H54 (cell line): ENCODE measurements at regions not wholly inside any gene's neighbourhood (a gene's known extent, or its start where the extent isn't known, plus 50 kb on each side); places are given as distances from the start of the nearest gene placed in this dataset.
A peak's percentile ranks its signal among the peaks of the same experiment; 100 is the strongest.
"Not testable (repeated sequence)": the region's sequence is repeated elsewhere in the genome, so short reads cannot be mapped to it uniquely, and the experiment has no call there.

Experiments used
- DNase-seq: peaks from one replicate; pipeline ENCODE4 v3.0.0; 2011; ENCODE audit warnings: low spot score, mixed read lengths; ENCODE audit not compliant: insufficient read length
- FAIRE-seq: peaks from 3 replicates; lab custom pipeline; 2011; peaks lifted over from hg19 to GRCh38; lab: Jason Lieb, UNC
- POLR2A ChIP-seq: IDR thresholded peaks from 2 replicates; pipeline ENCODE4 v1.6.1; 2011; ENCODE audit warnings: low read depth, mild to moderate bottlenecking, low read length

DNA sequence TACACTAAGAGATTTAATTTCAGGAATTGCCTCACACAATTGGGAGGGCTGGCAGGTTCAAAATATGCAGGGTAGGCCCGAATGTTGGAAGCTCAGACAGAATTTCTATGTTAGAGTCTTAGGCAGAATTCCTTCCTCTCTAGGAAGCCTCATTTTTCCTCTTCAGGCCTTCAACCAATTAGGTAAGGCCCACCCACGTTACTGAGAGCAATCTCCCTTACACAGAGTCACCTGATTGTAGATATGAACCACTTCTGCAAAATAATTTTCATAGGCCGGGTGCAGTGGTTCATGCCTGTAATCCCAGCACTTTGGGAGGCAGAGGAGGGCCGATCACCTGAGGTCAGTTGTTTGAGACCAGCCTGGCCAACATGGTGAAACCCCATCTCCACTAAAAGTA lies 50.2 kb upstream of the HIVEP1 start:
- TF ChIP-seq POLR2A, result no peak
- DNase-seq (no peak), FAIRE-seq (no peak)

DNA sequence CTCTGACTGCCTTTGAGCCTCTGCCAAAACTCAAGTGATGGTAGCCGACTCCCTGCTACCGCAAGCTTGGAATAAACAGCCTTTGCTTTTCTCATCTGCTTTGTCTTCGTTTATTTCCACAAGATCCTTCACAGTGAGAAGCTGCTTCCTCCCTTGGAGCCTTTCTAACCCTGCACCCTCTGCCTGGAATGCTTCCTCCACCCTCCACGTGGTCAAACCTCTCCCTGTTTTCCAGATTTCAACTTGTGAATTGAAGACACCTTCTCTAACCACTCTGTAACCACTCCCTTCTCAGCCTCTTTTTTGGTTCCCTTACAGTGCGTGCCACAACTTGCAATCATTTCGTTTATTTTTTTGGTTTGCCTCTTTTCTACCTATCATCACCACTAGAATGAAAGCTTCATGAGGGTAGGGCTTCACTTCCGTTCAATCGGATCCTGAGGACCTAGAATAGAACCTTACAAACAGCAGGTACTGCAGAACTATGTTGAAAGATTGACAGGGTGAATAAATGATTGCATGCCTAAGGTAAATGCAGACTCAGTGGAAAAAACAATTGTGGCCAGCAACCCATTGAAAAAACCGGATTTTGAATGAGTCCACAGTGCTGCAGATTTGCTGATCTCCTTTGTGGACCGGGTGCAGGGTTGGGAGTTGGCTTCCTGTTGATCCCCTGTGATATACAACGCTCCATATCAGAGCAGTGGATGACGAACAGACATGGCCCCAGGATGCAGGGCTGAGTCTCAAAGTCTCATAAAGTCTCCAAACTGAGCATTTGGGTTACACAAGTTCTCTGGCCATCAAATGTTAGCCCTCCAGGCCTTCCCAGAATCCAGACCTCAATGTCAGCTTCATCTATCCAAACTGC lies 51.0 kb upstream of the HIVEP1 start:
- DNase-seq (no peak), FAIRE-seq (no peak)
- TF ChIP-seq POLR2A, result no peak

DNA sequence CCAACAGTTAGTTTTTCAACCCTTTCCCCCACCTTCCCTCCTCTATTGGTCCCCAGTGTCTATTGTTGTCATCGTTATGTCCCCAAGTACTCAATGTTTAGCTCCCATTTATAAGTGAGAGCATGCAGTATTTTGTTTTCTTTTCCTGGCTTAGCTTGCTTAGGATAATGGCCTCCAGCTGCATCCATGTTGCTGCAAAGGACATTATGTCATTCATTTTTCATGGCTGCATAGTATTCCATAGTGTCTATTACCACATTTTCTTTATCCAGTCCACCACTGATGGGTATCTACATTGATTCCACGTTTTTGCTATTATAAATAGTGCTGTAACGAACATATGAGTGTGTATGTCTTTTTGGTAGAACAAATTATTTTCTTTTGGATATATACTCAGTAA lies 55.3 kb upstream of the HIVEP1 start:
- FAIRE-seq, result no peak
- DNase-seq, result no peak
- no peak for TF ChIP-seq POLR2A

DNA sequence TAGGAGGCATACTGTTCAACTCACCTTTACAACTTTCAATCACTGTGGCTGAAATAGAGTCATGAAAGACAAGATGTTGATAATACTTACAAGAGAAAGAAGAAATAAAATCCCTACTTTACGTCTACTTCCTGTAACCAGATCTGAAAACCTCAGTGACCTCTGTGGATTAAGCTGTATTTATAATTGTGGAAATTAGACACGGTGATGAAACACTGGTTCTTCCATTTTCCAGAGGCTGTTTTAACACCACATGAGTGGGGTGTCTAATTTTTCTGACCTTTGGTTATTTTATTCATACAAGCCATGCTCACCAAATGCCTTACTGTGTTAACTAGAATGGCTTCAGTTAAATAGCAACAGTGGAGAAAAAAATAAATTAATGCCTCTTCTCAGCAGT lies 58.5 kb upstream of the HIVEP1 start:
- FAIRE-seq, result peak; percentile 57
- TF ChIP-seq POLR2A, result no peak
- DNase-seq, result no peak

DNA sequence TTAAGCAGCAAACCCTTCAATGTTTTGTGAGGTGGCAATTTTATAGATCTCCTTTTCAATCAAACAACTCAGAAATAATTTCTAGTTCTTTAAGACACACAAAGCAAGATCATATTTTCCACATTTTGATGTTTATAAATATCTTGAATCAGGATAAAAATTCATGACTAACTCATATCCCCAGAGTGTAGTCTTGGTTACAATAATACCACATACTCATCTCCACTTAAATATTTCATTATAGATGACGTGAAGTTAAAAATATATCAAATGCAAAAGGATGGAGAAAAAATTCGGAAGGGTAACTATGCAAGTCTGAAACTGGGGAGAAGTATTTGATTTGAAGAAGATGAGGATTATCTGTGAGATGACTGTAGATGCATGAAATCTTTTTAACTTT lies 59.8 kb upstream of the HIVEP1 start:
- DNase-seq, result no peak
- no peak for TF ChIP-seq POLR2A
- no peak for FAIRE-seq

DNA sequence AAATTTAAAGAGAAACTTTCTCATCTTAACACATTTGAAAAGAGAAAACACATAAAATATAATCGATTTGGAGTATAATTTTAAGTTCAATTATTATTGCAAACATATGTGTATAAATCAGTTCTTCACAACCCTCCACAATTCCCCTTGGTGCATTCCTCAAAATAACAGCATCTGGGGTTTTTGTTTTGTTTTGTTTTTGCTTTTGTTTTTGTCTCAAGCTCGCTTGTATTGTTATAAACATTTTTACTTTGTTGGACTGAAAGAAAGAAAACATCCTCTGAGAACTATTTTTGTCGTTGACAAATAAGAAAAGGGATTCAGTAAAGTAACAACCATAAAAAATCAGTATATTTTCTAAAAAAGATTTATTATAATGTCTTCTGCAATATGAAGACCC lies 60.2 kb upstream of the HIVEP1 start:
- no peak for FAIRE-seq
- no peak for TF ChIP-seq POLR2A
- DNase-seq, result no peak

DNA sequence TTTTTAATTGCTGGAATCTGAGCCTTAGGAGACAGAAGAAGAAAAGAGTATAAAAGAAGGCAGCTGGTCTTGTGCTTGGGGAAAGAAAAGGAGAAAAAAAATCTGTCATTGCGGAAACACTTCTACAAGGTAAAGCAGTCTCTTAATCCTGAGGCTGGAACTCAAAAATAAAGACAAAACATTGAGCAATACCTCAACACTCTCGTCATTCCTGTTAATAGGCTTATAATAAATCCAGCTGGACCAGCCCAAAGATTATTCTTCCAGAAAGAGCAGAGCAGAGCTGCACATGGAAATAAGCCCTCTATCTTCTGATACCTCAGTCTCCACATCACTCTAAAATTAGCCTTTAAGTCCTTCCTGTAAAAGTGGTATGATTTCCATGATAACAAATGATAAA lies 62.0 kb upstream of the HIVEP1 start:
- no peak for FAIRE-seq
- no peak for DNase-seq
- TF ChIP-seq POLR2A, result no peak

DNA sequence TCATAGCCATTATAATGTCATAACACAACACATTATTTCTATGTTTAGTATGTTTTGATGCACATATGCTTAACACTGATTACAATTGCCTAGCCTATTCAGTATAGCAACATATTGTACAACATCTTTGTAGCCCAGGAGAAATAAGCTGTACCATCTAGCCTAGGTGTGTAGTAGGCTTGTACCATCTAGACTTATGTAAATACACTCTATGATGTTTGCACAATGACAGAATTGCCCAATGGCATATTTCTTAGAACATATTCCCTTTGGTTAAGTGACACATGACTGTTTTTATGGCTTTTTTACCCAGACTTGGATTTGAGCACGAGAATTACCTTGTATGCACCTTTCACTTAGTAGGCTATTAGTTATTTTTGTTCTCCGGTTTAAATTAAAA lies 64.5 kb upstream of the HIVEP1 start:
- FAIRE-seq (peak; percentile 62), DNase-seq (no peak)
- no peak for TF ChIP-seq POLR2A

DNA sequence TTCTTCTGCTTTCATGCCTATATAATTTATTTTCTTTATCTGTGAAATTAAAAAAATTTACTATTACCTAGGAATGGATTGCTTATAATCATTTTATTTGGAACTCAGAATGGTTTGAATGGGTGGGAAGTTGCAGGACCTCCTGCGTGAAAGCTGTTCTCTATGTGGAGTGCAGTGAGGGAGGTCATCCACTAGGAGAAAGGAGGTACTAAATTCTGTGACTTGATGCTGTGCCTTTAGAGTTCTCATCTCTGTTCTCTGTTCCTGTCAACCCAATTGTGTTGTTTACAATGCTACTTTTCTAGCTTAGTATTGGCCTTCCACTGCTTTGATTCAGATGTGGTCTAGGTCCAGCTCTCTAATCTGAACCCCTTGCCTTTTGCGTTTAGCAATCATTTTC lies 65.0 kb upstream of the HIVEP1 start:
- no peak for DNase-seq
- no peak for FAIRE-seq
- no peak for TF ChIP-seq POLR2A

DNA sequence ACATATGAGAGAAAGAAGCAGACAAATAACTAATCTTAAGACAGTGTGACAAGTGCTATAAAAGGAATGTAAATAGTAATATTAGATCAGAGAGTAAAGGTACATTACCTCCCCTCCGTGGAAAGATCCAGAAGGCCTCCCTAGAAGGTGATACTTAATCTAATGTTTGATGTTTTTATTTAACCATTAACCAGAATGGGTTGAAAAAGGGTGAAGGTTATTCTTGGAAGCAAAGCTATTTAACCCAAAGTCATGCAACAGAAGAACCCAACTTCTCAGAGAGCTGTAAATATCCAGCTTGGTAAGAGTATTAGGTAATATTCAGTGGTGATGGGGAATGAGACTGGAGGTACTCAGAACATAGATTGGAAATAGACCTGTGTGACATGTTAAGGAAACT lies 68.0 kb upstream of the HIVEP1 start:
- no peak for DNase-seq
- TF ChIP-seq POLR2A, result no peak
- FAIRE-seq, result no peak

DNA sequence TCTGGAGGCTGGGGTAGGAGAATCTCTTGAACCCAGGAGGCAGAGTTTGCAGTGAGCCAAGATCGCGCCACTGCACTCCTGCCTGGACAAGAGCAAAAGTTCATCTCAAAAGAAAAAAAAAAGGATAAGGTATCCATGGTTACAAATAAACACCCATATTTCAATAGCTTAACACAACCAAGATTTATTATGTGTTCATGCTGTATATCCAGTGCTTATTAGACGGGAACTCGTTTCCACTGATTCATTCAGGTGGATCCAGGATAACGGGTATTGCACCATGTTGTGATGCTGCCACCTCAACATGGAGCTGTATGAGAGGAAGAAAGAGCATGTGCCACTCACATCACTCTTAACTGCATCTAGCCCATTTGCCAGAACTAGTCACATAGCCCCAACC lies 69.1 kb upstream of the HIVEP1 start:
- no peak for FAIRE-seq
- DNase-seq, result no peak
- TF ChIP-seq POLR2A, result no peak

DNA sequence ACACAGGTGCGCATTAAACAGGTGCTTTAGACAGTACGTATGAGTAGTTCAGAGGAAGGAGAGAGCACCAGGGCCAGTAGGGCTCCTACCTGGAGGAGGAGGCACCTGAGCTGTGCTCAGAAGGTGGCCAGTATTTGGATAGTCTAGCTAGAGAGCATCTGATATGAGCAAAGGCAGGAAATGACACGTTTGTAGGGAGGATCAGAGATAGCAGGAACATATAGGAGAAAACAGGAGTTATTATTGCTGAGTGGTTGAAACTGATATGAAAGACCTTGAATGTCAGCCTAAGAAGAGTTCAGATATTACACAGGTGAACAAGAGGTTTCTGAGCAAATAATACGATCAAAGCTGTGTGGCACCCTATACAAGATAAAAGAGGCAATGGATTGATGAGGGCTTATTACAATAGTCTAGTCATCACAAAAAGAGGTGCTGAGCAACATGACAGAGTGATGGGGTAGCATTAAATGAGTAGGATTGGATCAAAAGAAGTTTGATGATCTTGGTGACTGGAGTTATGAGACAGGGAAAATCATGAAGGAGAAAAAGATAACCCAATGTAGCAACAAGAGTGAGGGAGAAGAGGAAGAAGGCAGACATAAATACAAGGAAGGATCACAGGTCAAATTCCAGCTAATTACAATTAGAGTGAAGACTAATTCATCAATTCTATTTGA lies 69.8 kb upstream of the HIVEP1 start:
- no peak for DNase-seq
- FAIRE-seq, result peak; percentile 6
- no peak for TF ChIP-seq POLR2A

DNA sequence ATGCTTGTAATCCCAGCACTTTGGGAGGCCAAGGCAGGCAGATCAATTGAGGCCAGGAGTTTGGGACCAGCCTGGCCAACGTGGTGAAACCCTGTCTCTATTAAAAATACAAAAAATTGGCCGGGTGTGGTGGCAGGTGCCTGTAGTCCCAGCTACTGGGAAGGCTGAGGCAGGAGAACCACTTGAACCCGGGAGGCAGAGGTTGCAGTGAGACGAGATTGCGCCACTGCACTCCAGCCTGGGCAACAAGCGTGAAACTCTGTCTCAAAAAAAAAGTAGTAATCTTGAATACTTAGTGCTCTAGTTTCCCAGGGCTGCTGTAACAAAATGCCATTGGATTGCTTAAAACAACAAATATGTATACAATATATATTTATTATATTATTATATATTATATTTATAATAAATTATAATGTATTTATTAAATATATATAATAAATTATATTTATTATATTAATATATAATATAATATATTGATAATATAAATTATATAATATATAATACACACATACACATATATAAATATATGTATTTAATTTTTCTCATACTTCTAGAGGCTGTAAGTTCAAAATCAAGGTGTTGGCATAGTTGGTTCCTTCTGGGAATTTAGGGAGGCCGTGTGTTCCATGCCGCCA lies 71.5 kb upstream of the HIVEP1 start:
- not testable (repeated sequence) for DNase-seq, FAIRE-seq

DNA sequence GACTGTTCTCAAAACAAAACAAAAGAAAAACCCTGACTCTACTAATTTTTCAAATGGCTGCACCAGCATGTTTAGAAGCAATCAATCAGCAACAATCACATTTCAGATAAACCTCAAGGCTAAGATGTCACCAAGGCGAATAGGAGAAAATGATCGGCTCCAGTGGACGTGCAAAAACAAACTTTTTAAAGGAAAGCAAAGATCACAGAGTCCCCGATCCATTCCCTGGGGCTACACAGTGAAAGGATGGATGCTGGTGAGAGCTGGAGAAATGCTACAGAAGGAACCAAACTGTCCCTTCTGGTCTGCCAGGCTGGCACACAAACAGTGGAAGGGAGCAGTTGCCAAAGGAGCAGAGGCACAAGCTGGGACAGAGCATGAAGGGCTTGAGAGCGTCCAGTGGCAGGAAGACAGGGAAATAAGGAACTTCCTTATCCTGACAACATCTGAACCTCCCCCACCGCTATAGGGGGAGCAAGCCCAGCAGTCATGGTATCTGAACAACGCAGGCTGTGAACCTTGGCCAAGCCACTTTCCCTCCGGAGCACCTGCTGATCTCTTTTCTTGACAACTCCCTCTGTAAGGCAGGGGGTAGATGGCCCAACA lies 73.7 kb upstream of the HIVEP1 start:
- FAIRE-seq (peak; percentile 27), DNase-seq (no peak)
- TF ChIP-seq POLR2A, result no peak
